Fibroblast of skin of abdomen (primary cell): ENCODE measurements at regions not wholly inside any gene's neighbourhood (a gene's known extent, or its start where the extent isn't known, plus 50 kb on each side); places are given as distances from the start of the nearest gene placed in this dataset.
"Not testable (repeated sequence)": the region's sequence is repeated elsewhere in the genome, so short reads cannot be mapped to it uniquely, and the experiment has no call there.

Source experiments
- DNase-seq: peaks from one replicate; pipeline ENCODE4 v3.0.0-alpha.2; 2013

DNA sequence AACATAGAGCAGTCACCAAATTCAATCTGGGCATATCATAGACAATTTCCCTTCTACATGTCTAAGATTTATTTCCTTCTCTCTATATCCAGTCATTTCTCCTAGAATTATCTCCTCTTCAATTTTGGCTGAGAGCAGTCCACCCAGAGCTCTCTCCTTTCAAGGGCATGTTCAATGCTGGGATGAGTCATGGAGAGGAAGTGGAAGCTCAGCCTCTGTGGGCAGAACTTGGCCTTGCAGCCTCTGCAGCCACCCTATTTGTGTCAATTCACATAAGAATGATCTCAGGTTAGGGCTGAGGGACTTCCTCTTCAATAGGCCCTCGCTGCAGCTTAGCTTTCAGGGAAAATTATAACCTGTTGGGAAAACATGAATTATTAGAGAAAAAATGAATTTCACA is 560.8 kb downstream of the POM121L12 start:
- peak; percentile 1 for DNase-seq

DNA sequence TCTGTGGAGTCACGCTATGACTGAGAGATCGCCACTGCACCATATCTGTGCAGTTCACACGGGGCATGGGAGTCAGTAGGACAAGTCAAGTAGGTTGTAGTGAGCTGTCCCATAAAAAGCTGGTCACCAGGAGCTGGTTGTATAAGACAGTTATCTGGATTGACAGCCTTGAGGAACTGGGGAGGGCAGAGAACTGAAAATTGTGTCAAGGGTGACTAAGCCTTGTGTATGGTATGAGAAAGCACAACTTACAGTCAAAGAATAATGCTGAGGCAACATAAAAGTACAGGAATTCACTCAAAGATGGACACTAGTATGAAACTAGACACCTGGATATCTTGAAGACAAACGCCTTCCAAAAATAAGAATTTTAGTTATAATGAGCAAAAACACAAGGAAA is 564.9 kb downstream of the POM121L12 start:
- DNase-seq, result no peak

GRCh38 chr7:53602817-53603418 is 567.5 kb downstream of the POM121L12 start:
- no peak for DNase-seq

DNA sequence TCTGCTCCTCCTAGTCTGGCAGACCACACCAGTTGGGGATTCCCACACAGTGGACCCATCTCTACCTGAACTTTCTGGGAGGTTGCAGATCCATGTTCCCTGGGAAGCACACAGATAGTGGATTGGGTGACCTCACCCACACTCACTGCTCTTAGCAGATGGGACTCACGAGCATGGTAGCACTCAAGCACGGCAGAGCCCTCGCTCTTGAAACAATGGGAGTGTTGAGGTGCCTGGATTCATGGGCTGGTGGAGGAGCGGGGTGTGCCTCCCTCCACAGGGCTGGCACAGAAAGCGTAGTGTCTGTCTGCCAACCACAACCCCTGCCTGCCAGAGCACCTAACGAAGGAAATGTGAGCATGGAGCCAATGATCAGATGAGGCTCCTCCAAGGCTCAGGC is 568.0 kb downstream of the POM121L12 start:
- no peak for DNase-seq

GRCh38 chr7:53604201-53604600 is 568.8 kb downstream of the POM121L12 start:
- DNase-seq, result no peak

GRCh38 chr7:53607961-53608360 is 572.5 kb downstream of the POM121L12 start:
- DNase-seq, result no peak

DNA sequence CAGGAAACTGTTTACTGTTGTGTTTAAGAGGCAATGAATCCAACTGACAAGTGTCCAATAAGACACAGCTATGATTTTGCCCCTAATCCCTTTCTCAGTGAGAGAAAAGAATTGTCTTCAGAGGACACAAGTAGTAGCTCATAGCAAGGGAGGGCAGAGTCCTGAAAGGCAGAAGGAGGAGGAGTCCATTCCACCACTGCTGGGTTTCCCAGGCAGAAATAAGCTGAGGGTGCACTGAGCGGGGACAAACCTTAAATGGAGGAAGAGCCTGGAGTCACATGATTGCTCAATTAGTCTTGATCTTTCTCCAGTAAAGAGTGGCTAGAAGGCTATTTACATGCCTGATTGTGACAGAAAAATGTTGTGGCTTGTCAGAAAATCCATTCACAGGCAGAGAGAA is 573.8 kb downstream of the POM121L12 start:
- no peak for DNase-seq

- no peak for DNase-seq
These were observed 575.6 kb downstream of the POM121L12 start for GRCh38 chr7:53611043-53611442.

DNA sequence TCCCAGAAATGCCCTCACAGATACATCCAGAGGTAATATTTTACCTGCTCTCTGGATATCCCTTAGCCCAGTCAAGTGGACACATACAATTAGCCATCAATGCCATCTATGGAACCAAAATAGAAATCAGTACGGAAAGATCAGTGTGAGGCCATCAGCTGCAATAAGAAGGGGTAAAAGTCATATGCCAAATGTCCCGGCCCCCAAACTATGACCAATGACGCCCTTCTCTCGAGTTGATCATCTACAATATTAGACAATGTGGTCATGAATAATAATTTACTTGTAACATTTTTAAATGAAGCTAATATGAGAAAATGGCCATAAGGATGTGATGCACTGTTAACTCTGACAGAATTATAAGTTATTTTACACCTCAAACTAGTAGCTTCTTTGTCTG is 588.9 kb downstream of the POM121L12 start:
- no peak for DNase-seq

GRCh38 chr7:53628775-53629174 is 593.3 kb downstream of the POM121L12 start:
- DNase-seq, result no peak

DNA sequence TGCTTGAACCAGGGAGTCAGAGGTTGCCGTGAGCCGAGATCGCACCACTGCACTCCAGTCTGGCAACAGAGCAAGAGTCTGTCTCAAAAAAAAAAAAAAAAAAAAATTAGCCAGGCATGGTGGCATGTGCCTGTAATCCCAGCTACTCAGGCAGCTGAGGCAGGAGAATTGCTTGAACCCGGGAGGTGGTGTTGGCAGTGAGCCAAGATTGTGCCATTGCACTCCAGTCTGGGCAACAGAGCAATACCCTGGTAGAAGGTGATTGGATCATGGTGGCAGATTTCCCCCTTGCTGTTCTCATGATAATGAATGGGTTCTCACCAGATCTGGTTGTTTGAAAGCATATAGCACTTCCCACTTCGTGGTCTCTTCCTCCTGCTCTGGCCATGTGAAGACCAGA is 599.8 kb downstream of the POM121L12 start:
- not testable (repeated sequence) for DNase-seq

- DNase-seq, result no peak
These were observed 603.1 kb downstream of the POM121L12 start for GRCh38 chr7:53638517-53638916.

DNA sequence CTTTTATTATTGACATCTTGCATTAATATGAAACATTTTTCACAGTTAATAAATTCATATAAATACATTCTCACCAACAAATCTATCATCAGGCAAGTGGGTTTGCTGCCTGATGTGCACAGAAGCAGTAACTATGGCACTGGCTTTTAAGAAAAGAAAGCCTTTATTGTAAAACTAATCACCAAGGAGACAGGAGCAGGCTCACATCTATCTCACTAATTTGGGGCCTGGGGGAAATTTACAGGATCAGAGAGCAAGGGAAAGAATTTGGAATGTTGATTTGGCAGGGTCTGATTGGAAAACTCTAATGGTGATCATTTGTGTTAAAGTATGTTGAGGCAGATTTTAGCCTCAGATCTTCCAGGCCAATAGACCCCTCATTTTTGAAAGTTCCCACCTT is 605.7 kb downstream of the POM121L12 start:
- DNase-seq, result no peak

DNA sequence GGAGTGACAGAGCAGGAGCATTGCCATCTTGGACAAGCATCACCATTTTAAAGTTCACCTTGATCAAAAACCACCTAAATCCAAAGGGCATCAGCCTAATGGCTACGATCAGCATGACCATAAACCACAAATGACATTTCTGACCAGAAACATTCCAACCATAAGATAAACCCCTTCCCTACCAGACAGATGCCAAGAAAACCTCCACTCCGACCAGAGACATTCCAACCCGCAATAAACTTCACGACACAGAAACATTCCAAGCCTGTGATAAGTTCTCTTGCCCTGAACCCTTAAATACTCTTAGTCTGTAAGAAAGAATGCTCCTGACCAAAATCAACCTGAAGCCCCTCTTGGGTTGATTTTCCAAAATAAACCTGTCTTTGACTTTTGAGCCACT is 606.9 kb downstream of the POM121L12 start:
- peak; percentile 14 for DNase-seq

DNA sequence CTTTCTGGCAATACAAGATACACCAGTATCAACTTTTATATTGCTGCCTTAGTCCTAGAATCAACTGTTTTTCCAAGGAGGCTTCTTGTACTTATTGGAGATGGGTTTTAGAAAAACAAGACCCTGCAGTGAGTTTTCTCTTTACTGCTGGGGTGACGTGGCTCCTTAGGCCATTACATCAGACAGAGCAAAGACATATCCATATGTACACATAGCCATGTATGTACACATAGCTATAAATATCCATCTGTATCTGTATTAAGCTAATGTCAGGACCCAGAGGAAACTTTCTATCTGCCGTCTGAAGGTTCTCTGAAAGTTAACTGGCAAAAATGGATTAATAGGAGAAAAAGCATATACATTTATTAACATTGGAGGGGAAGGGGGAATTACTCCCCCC is 607.4 kb downstream of the POM121L12 start:
- no peak for DNase-seq

- no peak for DNase-seq
These were observed 621.4 kb downstream of the POM121L12 start for GRCh38 chr7:53656881-53657280.

DNA sequence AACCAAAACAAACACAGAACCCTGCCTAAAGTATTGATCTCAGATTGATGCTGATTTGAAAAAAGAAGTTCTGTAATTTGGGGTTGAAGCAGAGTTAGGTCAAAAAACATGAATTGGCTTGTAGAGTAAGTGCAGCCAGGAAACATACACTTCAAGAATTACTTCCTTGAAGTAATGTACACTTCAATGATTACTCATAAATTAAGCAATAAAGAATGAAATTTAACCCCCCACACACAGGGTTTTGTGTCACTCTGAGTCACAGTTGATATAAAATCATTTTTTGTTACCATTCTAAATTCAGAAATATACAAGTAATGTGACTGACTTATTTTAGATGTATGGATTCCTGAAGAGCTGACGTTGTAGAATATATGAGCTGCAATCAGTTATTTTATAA is 622.2 kb downstream of the POM121L12 start:
- no peak for DNase-seq

GRCh38 chr7:53658951-53659350 is 623.5 kb downstream of the POM121L12 start:
- DNase-seq, result no peak

DNA sequence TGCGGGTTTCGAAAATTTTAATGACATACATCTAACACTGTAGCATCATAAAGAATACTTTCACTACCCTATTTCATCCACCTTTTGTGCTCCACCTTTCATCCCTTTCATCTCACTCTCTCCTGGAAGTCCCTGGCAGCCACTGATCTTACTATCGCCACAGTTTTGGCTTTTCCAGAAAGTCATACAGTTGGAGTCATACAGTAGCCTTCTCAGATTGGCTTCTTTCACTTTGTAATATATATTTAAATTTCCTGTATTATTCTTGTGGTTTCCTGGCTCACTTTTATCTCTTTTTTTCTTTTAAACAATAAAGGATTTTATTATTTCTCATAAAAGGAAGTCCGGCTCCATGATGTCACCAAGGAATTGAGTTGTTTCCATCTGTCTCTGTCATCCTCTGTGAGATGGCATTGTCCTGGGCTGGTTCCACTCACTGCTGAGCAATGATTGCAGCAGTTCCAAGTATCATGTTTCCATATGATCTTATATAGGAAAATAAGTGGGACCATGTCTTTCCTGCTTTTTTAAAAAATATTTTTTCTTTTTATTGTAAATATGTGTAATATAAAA is 626.3 kb downstream of the POM121L12 start:
- DNase-seq, result no peak

DNA sequence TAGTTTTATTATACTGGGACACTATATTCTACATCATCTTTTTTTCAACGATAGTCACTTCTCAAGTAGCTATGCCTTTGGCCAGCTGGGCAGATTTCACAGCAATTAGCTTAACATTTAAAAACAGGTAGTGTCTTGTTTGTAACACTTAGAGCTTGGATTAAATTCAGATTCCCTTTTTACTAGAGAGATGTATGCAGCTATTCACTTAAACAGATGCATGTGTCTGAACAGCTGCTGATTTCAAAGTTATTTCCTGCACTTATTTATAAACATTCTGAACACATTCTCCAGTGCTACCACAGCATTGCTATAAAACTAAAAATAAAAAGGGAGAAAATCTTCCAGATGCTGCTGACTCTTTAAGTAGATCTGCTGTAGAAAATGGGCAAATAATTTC is 637.2 kb downstream of the POM121L12 start:
- DNase-seq, result no peak

GRCh38 chr7:53675835-53676234 is 640.4 kb downstream of the POM121L12 start:
- DNase-seq, result no peak

- no peak for DNase-seq
These were observed 649.3 kb downstream of the POM121L12 start for GRCh38 chr7:53684693-53685092.

DNA sequence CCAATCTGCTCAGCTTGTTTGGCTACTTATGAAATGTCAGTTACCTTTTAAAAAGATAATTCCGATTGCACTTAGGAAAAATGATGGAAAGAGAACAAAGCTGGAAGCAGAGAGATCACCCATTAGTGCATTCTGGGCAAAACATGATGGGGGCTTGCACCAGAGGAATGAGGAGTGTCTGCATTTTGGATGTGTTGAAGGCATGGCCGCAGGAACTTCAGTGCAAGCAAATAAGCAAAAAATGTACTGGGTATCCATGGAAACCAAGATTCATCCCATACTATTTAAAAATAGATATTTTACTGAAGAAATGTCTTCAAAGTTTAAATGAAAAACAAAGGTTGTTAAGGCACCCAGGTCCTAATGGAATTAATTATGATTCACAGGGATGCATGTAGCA is 655.0 kb downstream of the POM121L12 start:
- DNase-seq, result no peak

DNA sequence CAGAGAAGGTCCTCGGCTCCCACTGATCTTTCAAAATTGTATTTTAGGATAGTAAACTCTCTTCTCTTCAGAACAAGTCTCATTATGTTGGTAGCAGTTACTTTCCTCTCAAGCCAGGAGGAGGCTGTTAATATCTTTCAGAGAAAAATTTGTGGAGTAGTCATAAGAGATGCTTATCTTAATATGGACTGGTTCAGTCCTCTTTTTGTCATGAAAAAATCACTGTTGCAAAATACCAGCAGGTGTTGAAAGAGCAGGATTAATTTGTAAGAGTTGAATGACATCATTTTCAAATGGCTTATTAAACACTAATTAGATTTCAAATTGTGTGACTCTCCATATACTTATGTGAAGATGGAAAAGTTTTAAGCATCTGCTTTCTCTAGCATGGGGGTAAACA is 662.5 kb downstream of the POM121L12 start:
- no peak for DNase-seq

DNA sequence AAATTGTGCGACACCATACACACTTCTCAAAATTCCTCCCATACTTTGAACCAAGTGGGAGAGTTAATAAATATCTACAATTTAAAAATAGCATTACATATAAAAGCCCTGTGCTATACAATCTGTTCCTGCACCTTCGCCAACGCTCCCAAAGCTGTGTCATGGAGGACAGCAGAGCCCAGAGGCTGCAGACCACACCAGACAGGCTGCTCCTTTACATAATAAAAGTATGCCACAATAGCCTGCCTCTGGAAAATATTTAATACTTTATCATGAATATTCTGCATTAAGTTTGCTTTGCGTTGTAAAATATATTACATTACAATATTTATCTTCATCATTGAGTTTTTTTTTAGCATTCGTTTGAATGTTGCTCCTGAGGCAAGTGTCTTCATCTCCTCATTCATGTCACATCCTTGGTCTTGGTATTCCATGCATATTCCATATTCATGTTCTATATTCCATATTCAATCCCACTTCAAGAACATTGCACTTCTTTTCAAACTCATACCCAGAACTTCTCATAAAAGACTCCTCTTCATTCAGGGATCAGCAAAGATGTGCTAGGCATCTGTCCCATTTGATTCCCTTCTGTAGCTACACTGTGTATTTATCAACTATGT is 663.9 kb downstream of the POM121L12 start:
- DNase-seq, result no peak
